ENCODE measurements at regions not wholly inside any gene's neighbourhood (a gene's known extent, or its start where the extent isn't known, plus 50 kb on each side); places are given as distances from the start of the nearest gene placed in this dataset.

GRCh38 chr9:14004110-14004509 is 309.8 kb downstream of the NFIB start:
- ATAC-seq (no peak), DNase-seq (ENCODE audit: low read depth in 1 of 2, low spot score in 1 of 2) (no peak), FAIRE-seq (no peak)
- Histone ChIP-seq H3K4me1 (no peaks in the 10 kb centered on the region), H3K9me3 (no peaks in the 10 kb centered on the region; the same call in 2 of the 3 replicates), H3K4me2 (no peak overlapping the region), H3K27ac (no peak overlapping the region), H3K4me3 (no peak overlapping the region)
- ChIA-PET POLR2A (no interaction called here), CTCF (no interaction called here)
- 0% methylated on average over 1 of the region's 1 CpG for WGBS (ENCODE audit: missing lambda C conversion rate)
- TF ChIP-seq TFCP2L1 (CRISPR knock-in tag; IDR thresholded peaks at IDR 0.05) (no peak), USF2 (IDR thresholded peaks at IDR 0.05) (no peak), NR3C1 (IDR thresholded peaks at IDR 0.05) (no peak), ATOH8 (CRISPR knock-in tag; IDR thresholded peaks at IDR 0.05; ENCODE audit: low read depth) (no peak), NPAS2 (CRISPR knock-in tag; IDR thresholded peaks at IDR 0.05; ENCODE audit: borderline replicate concordance) (no peak)

GRCh38 chr9:13994240-13994639 is 319.7 kb downstream of the NFIB start:
- 70% methylated on average over 3 of the region's 3 CpGs for WGBS (ENCODE audit: missing lambda C conversion rate)
- no peak for FAIRE-seq
- ChIA-PET CTCF (no interaction called here), POLR2A (no interaction called here)
- no peak for DNase-seq (ENCODE audit: low read depth in 1 of 2, low spot score in 1 of 2)
- Histone ChIP-seq H3K4me1 (no peaks in the 10 kb centered on the region), H3K27ac (no peak overlapping the region), H3K9me3 (no peaks in the 10 kb centered on the region), H3K4me2 (no peak overlapping the region), H3K4me3 (no peak overlapping the region)
- TF ChIP-seq EHF (CRISPR knock-in tag; IDR thresholded peaks at IDR 0.05) (no peak), CTCF (IDR thresholded peaks at IDR 0.05) (no peak), POLR2AphosphoS2 (conservative IDR thresholded peaks at IDR 0.05; ENCODE audit: low read length) (no peak), FOSL2 (IDR thresholded peaks at IDR 0.05) (no peak), FOSL2 (CRISPR knock-in tag; IDR thresholded peaks at IDR 0.05) (no peak), JUNB (IDR thresholded peaks at IDR 0.05) (no peak), CEBPB (IDR thresholded peaks at IDR 0.05) (no peak), POLR2A (IDR thresholded peaks at IDR 0.05; ENCODE audit: low read length) (no peak), MAFK (IDR thresholded peaks at IDR 0.05; ENCODE audit: partially characterized antibody) (no peak), ESRRA (IDR thresholded peaks at IDR 0.05; ENCODE audit: borderline replicate concordance, low read length) (no peak), ZFP36 (IDR thresholded peaks at IDR 0.05; ENCODE audit: borderline replicate concordance, partially characterized antibody) (no peak), ZNF302 (CRISPR knock-in tag; IDR thresholded peaks at IDR 0.05) (no peak), ELK1 (IDR thresholded peaks at IDR 0.05; ENCODE audit: low read depth, low read length) (no peak), KDM5A (IDR thresholded peaks at IDR 0.05) (no peak), BHLHE40 (IDR thresholded peaks at IDR 0.05; ENCODE audit: low read depth, low read length) (no peak), GATA3 (IDR thresholded peaks at IDR 0.05; ENCODE audit: borderline replicate concordance) (no peak), MYC (IDR thresholded peaks at IDR 0.05; ENCODE audit: borderline replicate concordance, low read length) (no peak), ATOH8 (CRISPR knock-in tag; IDR thresholded peaks at IDR 0.05; ENCODE audit: low read depth) (no peak)
- no peak for ATAC-seq

All from A549 (cell line).